H1 (cell line): ENCODE measurements at regions not wholly inside any gene's neighbourhood (a gene's known extent, or its start where the extent isn't known, plus 50 kb on each side); places are given as distances from the start of the nearest gene placed in this dataset.
A peak's percentile ranks its signal among the peaks of the same experiment; 100 is the strongest.

Experiments
- CTCF ChIA-PET: fragments of 300-600 bp; sonication (Branson Sonifier 250); formaldehyde crosslinking; loops from one replicate; lab custom pipeline; 2021; ENCODE audit not compliant: partially characterized antibody; lab: Charles Lee
- POLR2A ChIA-PET: fragments of 300-600 bp; sonication (Branson Sonifier 250); formaldehyde crosslinking; loops from one replicate; lab custom pipeline; 2021; ENCODE audit warnings: inconsistent platforms; ENCODE audit not compliant: partially characterized antibody; lab: Charles Lee
- DNase-seq, 2 experiments: peaks; one replicate each; pipeline versions ENCODE4 v3.0.0 to v3.0.0-alpha.2; 2010 to 2022; ENCODE audit warnings: low spot score in 2 of 2, low read depth in 1 of 2, mixed read lengths in 1 of 2
- FAIRE-seq: peaks from 2 replicates; lab custom pipeline; 2011; peaks lifted over from hg19 to GRCh38; lab: Jason Lieb, UNC
- H2AFZ ChIP-seq: 2 replicates; pipeline ENCODE4 v1.8.1; 2012; ENCODE audit warnings: low read length, inconsistent platforms
- H2AK5ac ChIP-seq: 2 replicates; pipeline ENCODE4 v1.6.1; 2013; ENCODE audit warnings: low read depth, low read length
- H2BK120ac ChIP-seq: replicated peaks from 2 replicates; pipeline ENCODE3; 2013; ENCODE audit warnings: low read depth, low read length, inconsistent platforms
- H2BK12ac ChIP-seq: 2 replicates; pipeline ENCODE4 v1.6.1; 2013; ENCODE audit warnings: low read depth, low read length
- H2BK15ac ChIP-seq: 2 replicates; pipeline ENCODE4 v1.6.1; 2013; ENCODE audit warnings: low read length
- H2BK20ac ChIP-seq: 2 replicates; pipeline ENCODE4 v1.6.1; 2013; ENCODE audit warnings: low read length
- H2BK5ac ChIP-seq: 2 replicates; pipeline ENCODE4 v1.6.1; 2013; ENCODE audit warnings: low read depth, low read length
- H3K14ac ChIP-seq: 2 replicates; pipeline ENCODE4 v1.6.1; 2013; ENCODE audit warnings: inconsistent platforms; ENCODE audit not compliant: insufficient read length
- H3K18ac ChIP-seq: 2 replicates; pipeline ENCODE4 v1.6.1; 2013; ENCODE audit warnings: low read length; ENCODE audit errors: extremely low read depth
- H3K23ac ChIP-seq: 2 replicates; pipeline ENCODE4 v1.6.1; 2013; ENCODE audit warnings: inconsistent platforms; ENCODE audit not compliant: insufficient read length
- H3K23me2 ChIP-seq: 2 replicates; pipeline ENCODE4 v1.6.1; 2013; ENCODE audit warnings: low read depth, low read length
- H3K27ac ChIP-seq: 2 replicates; pipeline ENCODE4 v1.6.1; 2011; ENCODE audit warnings: low read depth, low read length, inconsistent platforms
- H3K27me3 ChIP-seq, 4 experiments: replicated peaks in 1 of 4; 1 replicate in 1 of 4; 2 replicates in 3 of 4; pipeline versions ENCODE4 v1.6.1 to v1.8.1; 2011 to 2013; ENCODE audit warnings: low read length in 3 of 4, mild to moderate bottlenecking in 3 of 4, inconsistent platforms in 2 of 4, mixed read lengths in 2 of 4, moderate library complexity in 1 of 4; ENCODE audit not compliant: control insufficient read depth in 3 of 4, insufficient read depth in 3 of 4; ENCODE audit errors: extremely low read depth in 1 of 4
- H3K36me3 ChIP-seq, 4 experiments: 2 replicates each; pipeline versions ENCODE4 v1.6.1 to v1.8.1; 2011 to 2013; ENCODE audit warnings: mild to moderate bottlenecking in 4 of 4, low read length in 3 of 4, moderate library complexity in 2 of 4, control low read depth in 1 of 4, inconsistent platforms in 1 of 4; ENCODE audit not compliant: insufficient read depth in 4 of 4, control insufficient read depth in 2 of 4
- H3K4ac ChIP-seq: replicated peaks from 2 replicates; pipeline ENCODE3; 2013; ENCODE audit warnings: low read length, low read depth, mixed read lengths, inconsistent platforms; ENCODE audit not compliant: insufficient read length
- H3K4me1 ChIP-seq, 4 experiments: replicated peaks in 1 of 4; 1 replicate in 1 of 4; 2 replicates in 3 of 4; pipeline versions ENCODE4 v1.6.1 to v1.8.1; 2011 to 2013; ENCODE audit warnings: low read length in 3 of 4, inconsistent platforms in 2 of 4, mixed read lengths in 1 of 4; ENCODE audit not compliant: insufficient read depth in 4 of 4, control insufficient read depth in 3 of 4
- H3K4me2 ChIP-seq, 2 experiments: 2 replicates each; pipeline versions ENCODE4 v1.6.1 to v1.8.1; 2011 to 2013; ENCODE audit warnings: low read depth in 2 of 2, low read length in 2 of 2, control low read depth in 1 of 2, inconsistent platforms in 1 of 2, mild to moderate bottlenecking in 1 of 2; ENCODE audit not compliant: insufficient read depth in 1 of 2
- H3K4me3 ChIP-seq, 4 experiments: fragments of 200-600, 300-600 bp in 1 of 4; sonication (generic), shearing (Covaris generic), sonication (Bioruptor Twin) in 1 of 4; 2 replicates each; pipeline versions ENCODE4 v1.5.1 to v1.8.1; 2011 to 2016; ENCODE audit warnings: low read length in 4 of 4, low read depth in 3 of 4, control low read depth in 2 of 4, inconsistent platforms in 2 of 4, mild to moderate bottlenecking in 2 of 4, mixed read lengths in 1 of 4, moderate library complexity in 1 of 4; ENCODE audit not compliant: insufficient read depth in 2 of 4; ENCODE audit errors: extremely low read depth in 1 of 4
- H3K56ac ChIP-seq: replicated peaks from 2 replicates; pipeline ENCODE3; 2013; ENCODE audit warnings: low read depth, mild to moderate bottlenecking, mixed read lengths, low read length, inconsistent platforms; ENCODE audit not compliant: insufficient read length
- H3K79me1 ChIP-seq: 2 replicates; pipeline ENCODE4 v1.6.1; 2013; ENCODE audit warnings: low read depth, low read length, control low read depth
- H3K79me2 ChIP-seq, 2 experiments: 2 replicates each; pipeline versions ENCODE4 v1.6.1 to v1.8.1; 2012 to 2013; ENCODE audit warnings: low read length in 2 of 2, mild to moderate bottlenecking in 2 of 2, inconsistent platforms in 1 of 2; ENCODE audit not compliant: insufficient read depth in 2 of 2, control insufficient read depth in 1 of 2
- H3K9ac ChIP-seq, 4 experiments: replicated peaks in 1 of 4; 1 replicate in 1 of 4; 2 replicates in 3 of 4; pipeline versions ENCODE4 v1.6.1 to v1.8.1; 2011 to 2013; ENCODE audit warnings: low read depth in 3 of 4, low read length in 3 of 4, control low read depth in 2 of 4, mild to moderate bottlenecking in 2 of 4, moderate library complexity in 2 of 4, inconsistent platforms in 1 of 4; ENCODE audit errors: extremely low read depth in 1 of 4
- H3K9me3 ChIP-seq, 2 experiments: 2 replicates each; pipeline versions ENCODE4 v1.6.1 to v1.8.1; 2012 to 2013; ENCODE audit warnings: mild to moderate bottlenecking in 2 of 2, moderate library complexity in 2 of 2, control low read depth in 1 of 2, inconsistent platforms in 1 of 2, low read depth in 1 of 2, low read length in 1 of 2, mixed read lengths in 1 of 2; ENCODE audit not compliant: insufficient read depth in 2 of 2
- H4K20me1 ChIP-seq, 2 experiments: replicated peaks in 1 of 2; 2 replicates each; pipeline versions ENCODE3 to v1.8.1; 2011 to 2013; ENCODE audit warnings: inconsistent platforms in 2 of 2, low read length in 2 of 2, mild to moderate bottlenecking in 1 of 2; ENCODE audit not compliant: insufficient read depth in 2 of 2, control insufficient read depth in 1 of 2
- H4K5ac ChIP-seq: 2 replicates; pipeline ENCODE4 v1.6.1; 2013; ENCODE audit warnings: low read length, low read depth, mixed read lengths, inconsistent platforms; ENCODE audit not compliant: insufficient read length
- H4K8ac ChIP-seq: 2 replicates; pipeline ENCODE4 v1.8.0; 2013; ENCODE audit warnings: mild to moderate bottlenecking, moderate library complexity, low read length, inconsistent platforms; ENCODE audit not compliant: insufficient read depth; ENCODE audit errors: extremely low read depth
- H4K91ac ChIP-seq: replicated peaks from 2 replicates; pipeline ENCODE3; 2013; ENCODE audit warnings: low read length, mixed read lengths, inconsistent platforms; ENCODE audit not compliant: insufficient read length
- ASH2L ChIP-seq: fragments of 200-600, 300-600 bp; sonication (generic); IDR thresholded peaks from one replicate; pipeline ENCODE4 v1.7.1; 2017; ENCODE audit warnings: low read length
- CEBPB ChIP-seq: IDR thresholded peaks from 2 replicates; pipeline ENCODE4 v1.6.1; 2012; ENCODE audit warnings: low read depth, low read length
- CHD1 ChIP-seq: IDR thresholded peaks from 2 replicates; pipeline ENCODE4 v1.6.1; 2012; ENCODE audit warnings: low read depth, low read length, improper control_type of control experiment
- CHD2 ChIP-seq: IDR thresholded peaks from 2 replicates; pipeline ENCODE4 v1.6.1; 2012; ENCODE audit warnings: low read length, improper control_type of control experiment
- EGR1 ChIP-seq: IDR thresholded peaks from 2 replicates; pipeline ENCODE4 v1.6.1; 2011; ENCODE audit warnings: low read depth, low read length, borderline replicate concordance
- EP300 ChIP-seq, 2 experiments: IDR thresholded peaks; 1 replicate in 1 of 2; 2 replicates in 1 of 2; pipeline ENCODE4 v1.6.1; 2011 to 2012; ENCODE audit warnings: low read depth in 2 of 2, low read length in 2 of 2, mild to moderate bottlenecking in 2 of 2, borderline replicate concordance in 1 of 2, inconsistent platforms in 1 of 2, moderate library complexity in 1 of 2
- EZH2 ChIP-seq: fragments of 200-600 bp; sonication (generic); IDR thresholded peaks from 2 replicates; pipeline ENCODE4 v1.7.1; 2012; ENCODE audit warnings: low read depth, mild to moderate bottlenecking, moderate library complexity, low read length, inconsistent platforms; ENCODE audit not compliant: severe bottlenecking
- JUND ChIP-seq: IDR thresholded peaks from 2 replicates; pipeline ENCODE4 v1.6.1; 2011; ENCODE audit warnings: mild to moderate bottlenecking, improper control_type of control experiment, low read length
- KDM1A ChIP-seq: fragments of 200-600, 300-600 bp; sonication (generic); IDR thresholded peaks from 2 replicates; pipeline ENCODE4 v1.7.1; 2016; ENCODE audit warnings: mild to moderate bottlenecking, low read length, borderline replicate concordance
- NRF1 ChIP-seq: IDR thresholded peaks from 2 replicates; pipeline ENCODE4 v1.6.1; 2011; ENCODE audit warnings: mild to moderate bottlenecking, low read depth, low read length, improper control_type of control experiment
- RXRA ChIP-seq: IDR thresholded peaks from 2 replicates; pipeline ENCODE4 v1.6.1; 2011; ENCODE audit warnings: low read depth, mild to moderate bottlenecking, low read length, moderate library complexity; ENCODE audit not compliant: insufficient read depth
- SUZ12 ChIP-seq: fragments of 200-600 bp; sonication (generic); IDR thresholded peaks from 2 replicates; pipeline ENCODE4 v1.6.1; 2012; ENCODE audit warnings: mild to moderate bottlenecking, inconsistent platforms, low read length, moderate library complexity, mixed read lengths
- WGBS, 2 experiments: shearing (Covaris generic) in 1 of 2; methylation state at CpG; one replicate each; pipeline versions ENCODE4 v1.1.6 to v1.1.7; 2013 to 2015; ENCODE audit warnings: low lambda C conversion rate in 2 of 2, mixed read lengths in 2 of 2, inconsistent platforms in 1 of 2, low coverage in 1 of 2, missing lambda C conversion rate in 1 of 2; ENCODE audit not compliant: insufficient replicate concordance in 2 of 2, insufficient coverage in 1 of 2, insufficient read length in 1 of 2; ENCODE audit errors: extremely low coverage in 1 of 2, missing lambda C conversion rate in 1 of 2; 5-methylcytosine and 5-hydroxymethylcytosine counted together

- H3K36me3 ChIP-seq: 0 out of 8 replicates have a peak, but pooled peaks cover 0 to 4% (median 0%) of the 10 kb centered on the region in 4 experiments
- peak overlapping the region; percentile 32; the same call in 1 of the 2 replicates for H2BK15ac ChIP-seq
- H3K4me3 ChIP-seq: no peak overlapping the region
- no peak overlapping the region for H4K8ac ChIP-seq
- ChIA-PET POLR2A (no interaction called here), CTCF (interaction anchor here (0.9 kb wide), 1 partner anchor 26 kb away, joined by 4 read pairs; no protein-coding TSS in a partner anchor)
- no peaks in the 10 kb centered on the region for H3K23me2 ChIP-seq
- H4K91ac ChIP-seq: no peak overlapping the region
- H2BK5ac ChIP-seq: no peak overlapping the region
- H3K79me1 ChIP-seq: no peaks in the 10 kb centered on the region
- FAIRE-seq (no peak), DNase-seq (no peak)
- no peak overlapping the region for H2AFZ ChIP-seq
- H3K27me3 ChIP-seq: peaks cover 0 to 3% (median 0%) of the 10 kb centered on the region in 4 experiments; a peak in 2 of 7 replicates
- no peak overlapping the region for H3K14ac ChIP-seq
- no peak overlapping the region for H3K56ac ChIP-seq
- peaks cover 3 to 7% of the 10 kb centered on the region in 2 experiments for H3K9me3 ChIP-seq
- H3K79me2 ChIP-seq: no peaks in the 10 kb centered on the region
- H3K9ac ChIP-seq: no peak overlapping the region
- H3K18ac ChIP-seq: 0 out of 2 replicates have a peak overlapping the region, but pooled peaks have one; percentile 24
- H3K4me2 ChIP-seq: no peak overlapping the region
- H3K27ac ChIP-seq: no peak overlapping the region
- no peak overlapping the region for H3K4ac ChIP-seq
- H2AK5ac ChIP-seq: no peak overlapping the region
- H2BK120ac ChIP-seq: peak overlapping the region; percentile 43
- peak overlapping the region; percentile 50; the same call in 1 of the 2 replicates for H2BK12ac ChIP-seq
- H4K20me1 ChIP-seq: no peaks in the 10 kb centered on the region
- no peak overlapping the region for H4K5ac ChIP-seq
- 83% methylated on average over 15 of the region's 15 CpGs; no CpG with 5 or more reads in 1 of the 2 experiments for WGBS, 2 experiments
- H3K23ac ChIP-seq: no peak overlapping the region
- H3K4me1 ChIP-seq: peaks cover 0 to 18% (median 11%) of the 10 kb centered on the region in 4 experiments; a peak in 5 of 7 replicates
- no peak overlapping the region for H2BK20ac ChIP-seq
- TF ChIP-seq SUZ12: no peak
- TF ChIP-seq EGR1: no peak
- TF ChIP-seq ASH2L: no peak
- no peak for TF ChIP-seq KDM1A
- no peak for TF ChIP-seq CHD1
- TF ChIP-seq EZH2: no peak
- no peak for TF ChIP-seq CHD2
- TF ChIP-seq NRF1: no peak
- TF ChIP-seq EP300 (IDR thresholded peaks at IDR 0.05; ENCODE audit: borderline replicate concordance in 1 of 2, low read depth in 2 of 2, low read length in 2 of 2): no peak
- no peak for TF ChIP-seq RXRA
- TF ChIP-seq CEBPB: no peak
- TF ChIP-seq JUND: no peak
Measured at GRCh38 chr10:85148693-85149640, 820.6 kb downstream of the CCSER2 start.
